ENCODE measurements at regions not wholly inside any gene's neighbourhood (a gene's known extent, or its start where the extent isn't known, plus 50 kb on each side); places are given as distances from the start of the nearest gene placed in this dataset.
"Not testable (repeated sequence)": the region's sequence is repeated elsewhere in the genome, so short reads cannot be mapped to it uniquely, and the experiment has no call there.

- no peak for DNase-seq (ENCODE audit: extremely low read depth, low read depth)
Measured at GRCh38 chr16:87198328-87198832, 118.8 kb downstream of the C16orf95 start.

GRCh38 chr16:87198881-87199280, 118.3 kb downstream of the C16orf95 start:
- no peak for DNase-seq (ENCODE audit: extremely low read depth, low read depth)

- no peak for DNase-seq (ENCODE audit: extremely low read depth, low read depth)
Measured at GRCh38 chr16:87199379-87199778, 117.8 kb downstream of the C16orf95 start.

- no peak for DNase-seq (ENCODE audit: extremely low read depth, low read depth)
Measured at GRCh38 chr16:87199901-87200300, 117.3 kb downstream of the C16orf95 start.

- DNase-seq (ENCODE audit: extremely low read depth, low read depth): no peak
Measured at GRCh38 chr16:87200637-87201036, 116.6 kb downstream of the C16orf95 start.

- DNase-seq (ENCODE audit: extremely low read depth, low read depth): peak; percentile 87
Measured at GRCh38 chr16:87201052-87201451, 116.1 kb downstream of the C16orf95 start.

GRCh38 chr16:87201790-87202189, 115.4 kb downstream of the C16orf95 start:
- DNase-seq (ENCODE audit: extremely low read depth, low read depth): no peak

- DNase-seq (ENCODE audit: extremely low read depth, low read depth): no peak
Measured at GRCh38 chr16:87202346-87202745, 114.8 kb downstream of the C16orf95 start.

- peak; percentile 73 for DNase-seq (ENCODE audit: extremely low read depth, low read depth)
Measured at GRCh38 chr16:87203060-87203656, 114.0 kb downstream of the C16orf95 start.

GRCh38 chr16:87206646-87207451, 110.3 kb downstream of the C16orf95 start:
- peak; percentile 84 for DNase-seq (ENCODE audit: extremely low read depth, low read depth)

GRCh38 chr16:87207509-87207908, 109.7 kb downstream of the C16orf95 start:
- DNase-seq (ENCODE audit: extremely low read depth, low read depth): peak; percentile 69

GRCh38 chr16:87207965-87208364, 109.2 kb downstream of the C16orf95 start:
- DNase-seq (ENCODE audit: extremely low read depth, low read depth): no peak

GRCh38 chr16:87208968-87209367, 108.2 kb downstream of the C16orf95 start:
- DNase-seq (ENCODE audit: extremely low read depth, low read depth): not testable (repeated sequence)

- DNase-seq (ENCODE audit: extremely low read depth, low read depth): no peak
Measured at GRCh38 chr16:87209808-87210512, 107.2 kb downstream of the C16orf95 start.

GRCh38 chr16:87210894-87211293, 106.3 kb downstream of the C16orf95 start:
- DNase-seq (ENCODE audit: extremely low read depth, low read depth): no peak

- DNase-seq (ENCODE audit: extremely low read depth, low read depth): no peak
Measured at GRCh38 chr16:87212026-87212425, 105.2 kb downstream of the C16orf95 start.

- DNase-seq (ENCODE audit: extremely low read depth, low read depth): no peak
Measured at GRCh38 chr16:87213536-87213935, 103.7 kb downstream of the C16orf95 start.

GRCh38 chr16:87216148-87216840, 100.9 kb downstream of the C16orf95 start:
- no peak for DNase-seq (ENCODE audit: extremely low read depth, low read depth)

- DNase-seq (ENCODE audit: extremely low read depth, low read depth): no peak
Measured at GRCh38 chr16:87216841-87217275, 100.3 kb downstream of the C16orf95 start.

- not testable (repeated sequence) for DNase-seq (ENCODE audit: extremely low read depth, low read depth)
Measured at GRCh38 chr16:87217802-87218201, 99.4 kb downstream of the C16orf95 start.
